ENCODE measurements at regions not wholly inside any gene's neighbourhood (a gene's known extent, or its start where the extent isn't known, plus 50 kb on each side); places are given as distances from the start of the nearest gene placed in this dataset.

- no peak for DNase-seq
These were observed 50.4 kb upstream of the GRIP2 start for GRCh38 chr3:14590569-14590968.

GRCh38 chr3:14592390-14592789 is 52.2 kb upstream of the GRIP2 start:
- DNase-seq: no peak

- no peak for DNase-seq
These were observed 52.7 kb upstream of the GRIP2 start for GRCh38 chr3:14592836-14593235.

GRCh38 chr3:14594234-14594633 is 54.1 kb upstream of the GRIP2 start:
- DNase-seq: no peak

GRCh38 chr3:14595561-14595960 is 55.4 kb upstream of the GRIP2 start:
- DNase-seq: no peak

GRCh38 chr3:14597266-14597665 is 54.3 kb upstream of the CCDC174 start:
- no peak for DNase-seq

GRCh38 chr3:14598143-14598569 is 53.4 kb upstream of the CCDC174 start:
- DNase-seq: peak in 1 of 2 donors; percentile 3

GRCh38 chr3:14599488-14599887 is 52.1 kb upstream of the CCDC174 start:
- no peak for DNase-seq

- DNase-seq: no peak
These were observed 51.5 kb upstream of the CCDC174 start for GRCh38 chr3:14600075-14600474.

- no peak for DNase-seq
These were observed 50.5 kb upstream of the CCDC174 start for GRCh38 chr3:14600856-14601610.

GRCh38 chr3:14601692-14602005 is 49.9 kb upstream of the CCDC174 start:
- no peak for DNase-seq
